ENCODE measurements at regions not wholly inside any gene's neighbourhood (a gene's known extent, or its start where the extent isn't known, plus 50 kb on each side); places are given as distances from the start of the nearest gene placed in this dataset.

- no peak for ATAC-seq
- Mint-ChIP-seq H3K36me3 (peaks cover 6% of the 10 kb centered on the region), H3K27ac (no peak overlapping the region), H3K27me3 (no peaks in the 10 kb centered on the region), H3K4me3 (no peak overlapping the region), H3K4me1 (ENCODE audit: low read depth in 2 of 2) (no peaks in the 10 kb centered on the region), H3K9me3 (peaks cover 12% of the 10 kb centered on the region)
- DNase-seq (ENCODE audit: low spot score): no peak
Measured at GRCh38 chr13:72041165-72041564, 174.2 kb upstream of the DACH1 start.

- Mint-ChIP-seq H3K4me1 (ENCODE audit: low read depth in 2 of 2) (no peaks in the 10 kb centered on the region), H3K4me3 (no peak overlapping the region), H3K36me3 (peaks cover 6% of the 10 kb centered on the region), H3K9me3 (peaks cover 15% of the 10 kb centered on the region), H3K27ac (no peak overlapping the region), H3K27me3 (no peaks in the 10 kb centered on the region)
- ATAC-seq (no peak), DNase-seq (ENCODE audit: low spot score) (no peak)
Measured at GRCh38 chr13:72039126-72039525, 172.1 kb upstream of the DACH1 start.

- Mint-ChIP-seq H3K27me3 (no peaks in the 10 kb centered on the region), H3K4me3 (no peak overlapping the region), H3K4me1 (ENCODE audit: low read depth in 2 of 2) (no peaks in the 10 kb centered on the region), H3K9me3 (peaks cover 22% of the 10 kb centered on the region), H3K27ac (no peak overlapping the region), H3K36me3 (peaks cover 14% of the 10 kb centered on the region)
- no peak for ATAC-seq
- DNase-seq (ENCODE audit: low spot score): no peak
Measured at GRCh38 chr13:72029981-72030380, 163.0 kb upstream of the DACH1 start.

- H3K9me3 Mint-ChIP-seq: peaks cover 18% of the 10 kb centered on the region
- no peaks in the 10 kb centered on the region for H3K27me3 Mint-ChIP-seq
- DNase-seq (ENCODE audit: low spot score) (no peak), ATAC-seq (no peak)
- no peaks in the 10 kb centered on the region for H3K4me1 Mint-ChIP-seq (ENCODE audit: low read depth in 2 of 2)
- no peak overlapping the region for H3K27ac Mint-ChIP-seq
- H3K4me3 Mint-ChIP-seq: no peak overlapping the region
- H3K36me3 Mint-ChIP-seq: peaks cover 14% of the 10 kb centered on the region
Measured at GRCh38 chr13:72025836-72026235, 158.8 kb upstream of the DACH1 start.

- ATAC-seq: no peak
- Mint-ChIP-seq H3K4me1 (ENCODE audit: low read depth in 2 of 2) (no peaks in the 10 kb centered on the region), H3K36me3 (peaks cover 6% of the 10 kb centered on the region)
Measured at GRCh38 chr13:72023895-72024294, 156.9 kb upstream of the DACH1 start.

GRCh38 chr13:72005455-72005854 is 138.5 kb upstream of the DACH1 start:
- no peaks in the 10 kb centered on the region for H3K36me3 Mint-ChIP-seq
- no peaks in the 10 kb centered on the region for H3K27me3 Mint-ChIP-seq
- H3K27ac Mint-ChIP-seq: no peak overlapping the region
- DNase-seq (ENCODE audit: low spot score) (no peak), ATAC-seq (no peak)
- H3K4me1 Mint-ChIP-seq (ENCODE audit: low read depth in 2 of 2): no peaks in the 10 kb centered on the region
- H3K4me3 Mint-ChIP-seq: no peak overlapping the region
- H3K9me3 Mint-ChIP-seq: peaks cover 13% of the 10 kb centered on the region

More at GRCh38 chr13:72023895-72024294, 156.9 kb upstream of the DACH1 start:
- H3K27me3 Mint-ChIP-seq: no peaks in the 10 kb centered on the region
- peaks cover 10% of the 10 kb centered on the region for H3K9me3 Mint-ChIP-seq
- no peak overlapping the region for H3K27ac Mint-ChIP-seq
- no peak overlapping the region for H3K4me3 Mint-ChIP-seq
- no peak for DNase-seq (ENCODE audit: low spot score)

GRCh38 chr13:72004784-72005374 is 137.9 kb upstream of the DACH1 start:
- DNase-seq (ENCODE audit: low spot score) (no peak), ATAC-seq (no peak)
- H3K27ac Mint-ChIP-seq: no peak overlapping the region
- no peaks in the 10 kb centered on the region for H3K36me3 Mint-ChIP-seq
- peaks cover 13% of the 10 kb centered on the region for H3K9me3 Mint-ChIP-seq
- no peaks in the 10 kb centered on the region for H3K27me3 Mint-ChIP-seq
- H3K4me1 Mint-ChIP-seq (ENCODE audit: low read depth in 2 of 2): no peaks in the 10 kb centered on the region
- H3K4me3 Mint-ChIP-seq: no peak overlapping the region

- Mint-ChIP-seq H3K27me3 (no peaks in the 10 kb centered on the region), H3K9me3 (peaks cover 14% of the 10 kb centered on the region), H3K36me3 (no peaks in the 10 kb centered on the region), H3K27ac (no peak overlapping the region), H3K4me1 (ENCODE audit: low read depth in 2 of 2) (no peaks in the 10 kb centered on the region), H3K4me3 (no peak overlapping the region)
- ATAC-seq: no peak
- no peak for DNase-seq (ENCODE audit: low spot score)
Measured at GRCh38 chr13:72004246-72004645, 137.2 kb upstream of the DACH1 start.

- no peak overlapping the region for H3K4me3 Mint-ChIP-seq
- peaks cover 11% of the 10 kb centered on the region for H3K9me3 Mint-ChIP-seq
- DNase-seq (ENCODE audit: low spot score): no peak
- no peaks in the 10 kb centered on the region for H3K36me3 Mint-ChIP-seq
- no peak for ATAC-seq
- no peak overlapping the region for H3K27ac Mint-ChIP-seq
- no peaks in the 10 kb centered on the region for H3K27me3 Mint-ChIP-seq
- H3K4me1 Mint-ChIP-seq (ENCODE audit: low read depth in 2 of 2): no peaks in the 10 kb centered on the region
Measured at GRCh38 chr13:71998223-71998622, 131.2 kb upstream of the DACH1 start.

GRCh38 chr13:71979616-71980015 is 112.6 kb upstream of the DACH1 start:
- Mint-ChIP-seq H3K4me1 (ENCODE audit: low read depth in 2 of 2) (no peaks in the 10 kb centered on the region), H3K36me3 (peaks cover 4% of the 10 kb centered on the region), H3K27ac (no peak overlapping the region), H3K27me3 (no peaks in the 10 kb centered on the region), H3K4me3 (no peak overlapping the region), H3K9me3 (peaks cover 24% of the 10 kb centered on the region)
- no peak for ATAC-seq
- no peak for DNase-seq (ENCODE audit: low spot score)

- H3K27me3 Mint-ChIP-seq: no peaks in the 10 kb centered on the region
Measured at GRCh38 chr13:71977028-71977427, 110.0 kb upstream of the DACH1 start.

GRCh38 chr13:71967990-71968389 is 101.0 kb upstream of the DACH1 start:
- peaks cover 4 to 5% of the 10 kb centered on the region in 2 donors for H3K4me1 Mint-ChIP-seq (ENCODE audit: low read depth in 2 of 2)
- no peaks in the 10 kb centered on the region for H3K36me3 Mint-ChIP-seq
- H3K9me3 Mint-ChIP-seq: peaks cover 19% of the 10 kb centered on the region
- H3K4me3 Mint-ChIP-seq: no peak overlapping the region
- no peaks in the 10 kb centered on the region for H3K27me3 Mint-ChIP-seq
- DNase-seq (ENCODE audit: low spot score) (no peak), ATAC-seq (no peak)
- H3K27ac Mint-ChIP-seq: no peak overlapping the region

More at GRCh38 chr13:71977028-71977427, 110.0 kb upstream of the DACH1 start:
- Mint-ChIP-seq H3K9me3 (peaks cover 11% of the 10 kb centered on the region), H3K4me3 (no peak overlapping the region), H3K36me3 (no peaks in the 10 kb centered on the region), H3K4me1 (ENCODE audit: low read depth in 2 of 2) (no peaks in the 10 kb centered on the region), H3K27ac (no peak overlapping the region)
- ATAC-seq: no peak
- no peak for DNase-seq (ENCODE audit: low spot score)

- no peak overlapping the region for H3K27ac Mint-ChIP-seq
- H3K4me1 Mint-ChIP-seq (ENCODE audit: low read depth in 2 of 2): peaks cover 4 to 5% of the 10 kb centered on the region in 2 donors
- H3K9me3 Mint-ChIP-seq: peaks cover 16% of the 10 kb centered on the region
- DNase-seq (ENCODE audit: low spot score) (no peak), ATAC-seq (no peak)
- no peaks in the 10 kb centered on the region for H3K36me3 Mint-ChIP-seq
- H3K4me3 Mint-ChIP-seq: peak overlapping the region; percentile 65
- no peaks in the 10 kb centered on the region for H3K27me3 Mint-ChIP-seq
Measured at GRCh38 chr13:71964491-71965100, 97.6 kb upstream of the DACH1 start.

- H3K36me3 Mint-ChIP-seq: no peaks in the 10 kb centered on the region
- DNase-seq (ENCODE audit: low spot score): no peak
- ATAC-seq: no peak
- H3K27ac Mint-ChIP-seq: no peak overlapping the region
- no peaks in the 10 kb centered on the region for H3K27me3 Mint-ChIP-seq
- H3K4me3 Mint-ChIP-seq: no peak overlapping the region
- H3K9me3 Mint-ChIP-seq: peaks cover 12% of the 10 kb centered on the region
- peaks cover 4 to 5% of the 10 kb centered on the region in 2 donors for H3K4me1 Mint-ChIP-seq (ENCODE audit: low read depth in 2 of 2)
Measured at GRCh38 chr13:71962735-71963134, 95.7 kb upstream of the DACH1 start.

GRCh38 chr13:71962126-71962525 is 95.1 kb upstream of the DACH1 start:
- no peak overlapping the region for H3K27ac Mint-ChIP-seq
- no peak overlapping the region for H3K4me3 Mint-ChIP-seq
- H3K36me3 Mint-ChIP-seq: no peaks in the 10 kb centered on the region
- ATAC-seq (no peak), DNase-seq (ENCODE audit: low spot score) (no peak)
- peaks cover 12% of the 10 kb centered on the region for H3K9me3 Mint-ChIP-seq
- no peaks in the 10 kb centered on the region for H3K27me3 Mint-ChIP-seq
- peaks cover 4 to 5% of the 10 kb centered on the region in 2 donors for H3K4me1 Mint-ChIP-seq (ENCODE audit: low read depth in 2 of 2)

Data from natural killer cell treated with Interleukin-12 subunit alpha and Interleukin-12 subunit beta and Interleukin-15 and Interleukin-18, amount 100 ng/mL, for 72 hours (primary cell).